NCI-H1436 (cell line): ENCODE measurements at regions not wholly inside any gene's neighbourhood (a gene's known extent, or its start where the extent isn't known, plus 50 kb on each side); places are given as distances from the start of the nearest gene placed in this dataset.

Experiments used
- DNase-seq: peaks from one replicate; lab custom pipeline; 2025; lab: John Stamatoyannopoulos, UW

DNA sequence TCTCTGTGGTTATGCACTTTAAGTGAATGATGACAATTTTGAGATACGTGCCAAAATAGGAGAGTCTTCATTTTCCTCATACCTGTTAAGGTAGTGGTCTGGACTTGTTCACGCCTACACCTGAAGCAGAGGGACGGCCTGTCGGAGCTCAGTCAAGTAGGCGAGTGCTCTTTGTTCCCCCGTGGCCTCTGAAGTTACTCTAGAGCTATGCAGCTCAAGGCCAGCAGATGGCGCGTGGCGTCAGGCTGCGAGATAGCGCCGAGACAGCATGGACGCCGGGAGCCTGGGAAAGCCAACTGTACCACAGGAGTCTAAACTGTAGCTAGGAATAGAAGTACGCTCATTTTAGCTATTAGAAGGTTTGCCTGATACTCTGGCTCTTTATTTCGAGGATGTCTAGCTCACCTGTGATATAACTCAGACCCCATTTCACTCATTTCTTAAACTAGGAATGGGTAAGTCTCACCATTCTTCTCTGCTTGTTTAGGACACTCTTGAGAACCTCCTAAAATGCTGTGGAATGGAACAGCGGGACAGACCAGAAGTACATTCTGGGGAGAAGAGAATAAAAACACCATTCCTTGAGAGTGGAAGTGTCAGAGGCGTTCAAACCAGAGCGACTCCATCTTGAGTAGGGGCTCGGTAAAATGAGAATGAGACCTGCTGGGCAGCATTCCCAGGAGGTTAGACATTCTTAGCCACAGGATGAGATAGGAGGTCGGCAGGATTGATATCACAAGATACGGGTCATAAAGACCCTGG, 267.4 kb upstream of the HMGA2 start:
- DNase-seq, result peak; percentile 41

DNA sequence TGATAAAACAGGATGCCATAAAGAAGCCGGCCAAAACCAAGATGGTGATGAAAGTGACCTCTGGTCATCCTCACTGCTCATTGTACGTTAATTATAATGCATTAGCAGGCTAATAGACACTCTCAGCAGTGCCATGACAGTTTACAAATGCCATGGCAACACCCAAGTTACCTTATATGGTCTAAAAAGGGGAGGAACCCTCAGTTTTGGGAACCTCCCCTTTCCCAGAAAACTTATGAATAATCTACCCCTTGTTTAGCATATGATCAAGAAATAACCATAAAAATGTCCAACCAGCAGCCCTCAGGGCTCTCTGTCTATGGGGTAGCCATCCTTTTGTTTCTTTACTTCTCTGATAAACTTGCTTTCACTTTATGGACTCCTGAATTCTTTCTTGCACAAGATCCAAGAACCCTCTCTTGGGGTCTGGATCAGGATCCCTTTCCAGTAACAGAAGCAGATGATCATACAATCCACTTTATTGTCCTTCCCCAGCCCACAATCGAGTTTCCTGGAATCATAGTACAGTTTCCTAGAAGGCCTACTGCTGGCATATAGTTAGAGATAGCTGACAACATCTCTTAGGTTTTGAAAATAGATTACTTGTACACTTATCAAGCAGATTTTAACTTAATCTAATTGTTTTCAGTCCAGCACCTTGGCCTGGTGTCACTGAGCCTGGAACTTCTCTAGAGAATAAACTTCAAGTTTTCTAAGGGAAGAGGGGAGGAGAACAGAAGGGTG, 266.7 kb upstream of the HMGA2 start:
- DNase-seq, result no peak

- DNase-seq, result no peak
Measured at GRCh38 chr12:65560286-65560685, 264.0 kb upstream of the HMGA2 start.

GRCh38 chr12:65561798-65562382, 262.4 kb upstream of the HMGA2 start:
- DNase-seq, result no peak

DNA sequence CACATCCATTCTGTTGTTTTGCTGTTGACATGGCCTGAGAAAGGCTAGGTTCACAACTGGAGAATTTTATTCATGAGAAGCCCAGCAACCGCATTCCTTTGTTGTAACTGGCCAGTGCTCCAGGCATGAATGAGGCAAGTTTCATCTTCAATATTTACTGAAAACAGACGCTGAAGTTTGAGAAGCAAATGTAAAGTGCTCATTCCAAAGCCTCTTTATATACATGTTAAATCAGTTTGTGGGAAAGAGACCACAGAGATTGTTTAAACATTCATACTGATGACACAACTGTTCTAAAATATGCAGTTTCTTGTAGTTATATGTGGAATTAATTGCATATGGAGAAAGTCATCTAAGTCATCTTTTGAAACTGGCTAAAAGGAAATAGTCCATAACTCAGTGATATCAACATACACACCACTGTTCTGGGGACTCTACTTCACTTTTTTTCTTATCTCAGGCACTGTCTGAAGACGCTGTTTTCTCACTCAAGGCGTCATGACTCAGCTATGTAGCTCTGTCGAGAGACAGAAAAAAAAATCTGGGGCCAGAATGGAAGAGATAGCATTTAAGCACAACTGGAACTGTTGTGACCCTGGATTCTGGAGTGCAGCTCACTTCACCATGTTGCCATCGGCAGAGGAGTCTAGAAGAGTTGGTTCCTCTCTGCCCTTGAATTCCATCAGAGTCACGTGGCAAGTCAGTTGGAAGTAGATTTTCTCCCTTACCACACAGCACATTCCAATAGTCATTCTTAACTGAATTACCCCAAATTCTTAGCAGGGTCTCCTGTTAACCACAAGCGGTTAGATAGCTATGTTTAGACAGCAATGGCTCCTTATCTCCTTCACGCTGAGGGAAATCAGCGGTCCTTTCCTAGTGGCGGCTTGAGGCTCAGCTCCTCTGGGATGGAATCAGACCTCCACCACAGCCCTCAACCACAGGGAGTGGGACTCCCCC, 258.4 kb upstream of the HMGA2 start:
- DNase-seq, result no peak

- DNase-seq, result no peak
Measured at GRCh38 chr12:65566751-65567150, 257.5 kb upstream of the HMGA2 start.

- no peak for DNase-seq
Measured at GRCh38 chr12:65567820-65568219, 256.5 kb upstream of the HMGA2 start.

- DNase-seq, result no peak
Measured at GRCh38 chr12:65568517-65568916, 255.8 kb upstream of the HMGA2 start.

DNA sequence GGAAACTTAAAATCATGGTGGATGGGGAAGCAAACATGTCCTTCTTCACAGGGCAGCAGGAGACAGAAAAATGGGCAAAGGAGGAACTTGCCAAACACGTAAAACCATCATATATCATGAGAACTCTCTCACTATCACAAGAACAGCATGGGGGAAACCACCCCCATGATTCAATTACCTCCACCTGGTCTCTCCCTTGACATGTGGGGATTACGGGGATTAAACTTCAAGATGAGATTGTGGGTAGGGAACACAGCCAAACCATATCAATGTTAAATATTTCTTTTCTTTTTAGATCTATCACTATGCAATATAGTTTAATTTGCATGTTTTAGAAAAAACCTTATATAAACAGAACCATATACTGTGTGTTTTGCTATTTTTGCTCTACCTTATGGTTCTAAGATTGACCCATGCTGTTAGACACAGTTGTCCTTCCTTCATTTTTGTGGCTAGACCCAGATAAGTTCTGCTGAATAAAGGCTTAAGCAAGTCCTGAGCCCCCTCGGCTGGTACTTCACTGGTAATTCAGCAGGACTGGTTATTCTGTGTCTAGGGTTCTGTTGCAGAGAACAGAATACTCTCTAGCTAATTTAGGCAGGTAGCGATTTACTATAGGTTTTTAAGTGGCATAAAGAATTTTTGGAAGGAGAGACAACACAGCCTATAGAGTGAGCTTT, 253.7 kb upstream of the HMGA2 start:
- no peak for DNase-seq

- DNase-seq, result no peak
Measured at GRCh38 chr12:65574867-65575266, 249.4 kb upstream of the HMGA2 start.

DNA sequence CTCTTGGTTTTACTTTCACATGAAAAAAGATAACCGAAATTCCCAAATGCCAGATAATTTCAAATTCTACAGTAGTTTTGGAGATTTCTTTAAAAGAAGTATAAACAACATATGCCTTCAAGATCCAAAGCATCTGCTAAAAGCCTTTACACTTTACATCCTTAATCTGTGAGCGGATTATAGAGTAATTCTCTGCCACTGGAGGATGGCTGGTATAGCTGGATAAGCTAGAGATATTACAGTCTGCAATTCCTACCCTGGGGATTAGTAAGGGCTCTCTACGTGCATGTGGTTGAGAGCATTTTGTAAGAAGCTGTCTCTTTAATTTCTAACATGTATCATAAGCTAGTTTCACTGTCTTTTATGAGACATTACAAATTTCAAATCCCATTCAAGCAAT, 240.3 kb upstream of the HMGA2 start:
- DNase-seq, result no peak

- DNase-seq, result no peak
Measured at GRCh38 chr12:65585648-65586602, 238.4 kb upstream of the HMGA2 start.

DNA sequence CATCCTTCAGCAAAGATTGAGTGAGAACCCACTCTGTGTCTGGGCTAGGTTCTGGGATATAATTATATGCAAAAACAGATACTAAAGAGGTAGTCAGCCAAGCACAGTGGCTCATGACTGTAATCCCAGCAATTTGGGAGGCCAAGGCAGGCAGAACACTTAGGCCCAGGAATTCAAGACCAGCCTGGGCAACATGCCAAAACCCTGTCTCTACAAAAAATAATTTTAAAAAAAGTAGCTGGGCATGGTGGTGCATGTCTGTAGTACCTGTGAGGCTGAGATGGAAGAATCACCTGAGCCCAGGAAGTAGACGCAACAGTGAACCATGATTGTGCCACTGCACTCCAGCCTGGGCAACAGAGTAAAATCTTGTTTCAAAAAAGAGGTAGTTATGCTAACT, 237.5 kb upstream of the HMGA2 start:
- DNase-seq, result no peak

GRCh38 chr12:65590318-65590717, 234.0 kb upstream of the HMGA2 start:
- DNase-seq, result no peak

DNA sequence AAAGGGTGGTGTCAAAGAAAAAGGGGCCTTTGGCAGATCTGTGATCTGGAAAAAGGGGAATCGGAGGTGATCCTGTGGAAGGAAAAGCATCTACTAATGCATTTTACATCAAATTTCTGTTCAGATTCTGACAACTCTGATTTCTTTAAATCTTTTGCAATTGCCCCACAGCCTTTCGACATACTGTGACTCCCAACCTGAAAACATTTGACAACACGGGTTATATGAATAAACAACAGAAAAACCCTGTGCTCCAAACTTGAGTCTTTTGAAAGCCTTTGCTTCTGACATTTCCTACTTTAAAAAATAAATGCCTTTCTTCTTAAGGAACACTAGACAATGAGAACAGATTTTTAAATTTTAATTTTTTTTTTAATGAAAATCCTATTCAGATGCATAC, 231.9 kb upstream of the HMGA2 start:
- no peak for DNase-seq

DNA sequence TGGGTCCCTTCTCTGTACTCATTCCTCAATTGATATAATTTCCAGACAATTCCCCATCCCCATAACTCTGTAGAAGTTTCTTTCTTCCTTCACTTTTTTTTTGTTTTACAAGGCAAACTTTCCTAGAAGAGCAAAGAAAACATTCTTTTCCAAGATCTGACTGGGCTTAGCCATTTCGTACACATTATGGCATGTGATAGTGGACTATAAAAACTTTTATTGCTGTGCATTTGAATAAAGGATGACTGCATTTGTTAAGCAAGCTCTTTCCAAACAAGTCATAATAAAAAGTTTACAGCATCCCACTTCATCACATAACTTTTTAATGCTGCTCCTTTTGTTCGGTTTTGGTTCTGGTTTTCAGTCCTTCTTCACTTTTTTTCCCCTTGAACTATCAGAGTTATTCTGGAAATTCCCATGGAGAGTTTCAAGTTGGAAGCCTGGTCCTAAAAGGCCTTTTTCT, 231.0 kb upstream of the HMGA2 start:
- no peak for DNase-seq

DNA sequence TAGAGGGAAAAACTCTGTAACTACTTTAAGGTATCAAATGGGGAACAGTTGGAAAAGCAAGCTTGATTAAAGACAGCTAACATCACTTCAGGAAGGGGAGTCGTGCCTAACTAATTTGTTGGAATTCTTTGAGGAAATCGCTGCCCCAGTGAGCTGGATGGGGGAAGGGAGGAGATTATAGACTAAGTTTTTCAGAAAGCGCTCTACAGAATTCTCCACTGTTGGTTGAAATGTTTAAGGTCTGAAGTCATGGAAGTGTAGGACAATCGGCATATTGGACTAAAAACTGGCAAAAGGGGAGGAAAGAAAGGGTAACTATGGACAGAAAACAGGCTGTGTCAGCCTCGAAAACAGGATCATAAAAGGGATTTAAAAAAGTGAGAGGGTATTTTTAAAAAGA, 229.9 kb upstream of the HMGA2 start:
- DNase-seq, result no peak

DNA sequence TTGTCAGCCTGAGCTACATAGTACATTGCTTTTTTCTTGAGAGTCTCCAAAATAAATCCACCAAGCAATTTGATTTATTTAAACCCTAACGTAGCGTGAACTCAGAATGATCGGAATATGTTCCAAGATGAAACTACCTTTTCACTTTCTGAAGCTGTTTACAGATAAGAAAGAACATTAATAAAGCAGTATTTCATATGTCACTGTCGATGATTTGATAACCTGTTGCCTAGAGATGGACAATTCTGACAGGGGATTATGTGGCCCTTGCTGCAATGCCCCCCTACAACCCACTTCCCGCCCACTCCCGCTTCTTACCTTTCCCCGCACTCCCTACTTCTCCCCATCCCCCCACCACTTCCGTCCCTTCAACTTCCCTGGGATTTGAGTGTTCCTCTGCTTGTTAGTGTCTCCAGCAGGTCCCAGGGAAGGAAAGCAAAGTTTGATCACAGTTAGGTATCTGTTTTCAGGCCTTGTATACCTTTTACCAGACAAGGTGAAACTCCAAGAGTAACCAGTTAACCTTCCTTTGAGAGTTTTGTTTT, 229.2 kb upstream of the HMGA2 start:
- DNase-seq, result no peak

- no peak for DNase-seq
Measured at GRCh38 chr12:65596514-65597091, 227.7 kb upstream of the HMGA2 start.

DNA sequence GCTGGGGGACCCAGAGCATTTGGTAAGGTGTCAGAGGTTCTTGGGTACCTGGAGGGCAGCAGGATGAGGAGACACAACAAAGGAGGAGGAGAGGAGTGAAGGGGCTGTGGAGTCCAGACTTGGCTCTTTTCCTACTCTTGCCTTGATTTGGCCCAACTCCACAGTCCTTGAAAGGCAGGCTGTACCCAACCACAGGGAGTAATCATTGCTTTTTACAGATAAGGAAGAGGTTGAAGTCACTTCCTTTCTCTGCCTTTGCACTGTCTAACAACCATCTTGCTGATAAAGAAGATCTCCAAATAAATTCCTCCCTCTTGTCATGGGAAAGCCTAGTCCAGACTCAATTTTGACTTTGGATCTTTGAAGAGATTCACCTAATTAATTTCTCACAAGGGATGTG, 226.8 kb upstream of the HMGA2 start:
- no peak for DNase-seq
